Mesothelial cell of epicardium (in vitro differentiated cells): ENCODE measurements at regions not wholly inside any gene's neighbourhood (a gene's known extent, or its start where the extent isn't known, plus 50 kb on each side); places are given as distances from the start of the nearest gene placed in this dataset.
"Not testable (repeated sequence)": the region's sequence is repeated elsewhere in the genome, so short reads cannot be mapped to it uniquely, and the experiment has no call there.

Source experiments
- DNase-seq, 2 experiments: peaks; one replicate each; pipeline ENCODE4 v3.0.0; 2021; ENCODE audit warnings: low spot score in 2 of 2; ENCODE audit not compliant: unreplicated experiment in 2 of 2
- H3K27ac Mint-ChIP-seq: 2 replicates; pipeline ENCODE4 v1.8.0; 2021; ENCODE audit warnings: mixed read lengths
- H3K27me3 Mint-ChIP-seq: 2 replicates; pipeline ENCODE4 v1.8.0; 2021; ENCODE audit warnings: low read depth, mixed read lengths
- H3K36me3 Mint-ChIP-seq: 2 replicates; pipeline ENCODE4 v1.8.0; 2021; ENCODE audit warnings: mixed read lengths
- H3K4me1 Mint-ChIP-seq: 2 replicates; pipeline ENCODE4 v1.8.0; 2021; ENCODE audit warnings: mixed read lengths
- H3K4me3 Mint-ChIP-seq: 2 replicates; pipeline ENCODE4 v1.8.0; 2021; ENCODE audit warnings: mild to moderate bottlenecking, moderate library complexity, mixed read lengths
- H3K9me3 Mint-ChIP-seq: 2 replicates; pipeline ENCODE4 v1.8.0; 2021; ENCODE audit warnings: mixed read lengths
- CTCF ChIP-seq: fragments of 200-600 bp; sonication (generic); IDR thresholded peaks from one replicate; pipeline ENCODE4 v1.5.0; 2021; ENCODE audit warnings: antibody characterized with exemption; ENCODE audit not compliant: unreplicated experiment

GRCh38 chr11:34805937-34806336, 110.2 kb downstream of the APIP start:
- Mint-ChIP-seq H3K27me3 (no peaks in the 10 kb centered on the region), H3K27ac (no peak overlapping the region), H3K9me3 (peaks cover 11% of the 10 kb centered on the region), H3K4me1 (no peaks in the 10 kb centered on the region), H3K4me3 (no peak overlapping the region), H3K36me3 (peaks cover 27% of the 10 kb centered on the region)
- TF ChIP-seq CTCF = no peak
- no peak for DNase-seq

- DNase-seq = no peak
- Mint-ChIP-seq H3K4me3 (no peak overlapping the region), H3K4me1 (peaks cover 2% of the 10 kb centered on the region), H3K27me3 (no peaks in the 10 kb centered on the region), H3K9me3 (peaks cover 3% of the 10 kb centered on the region), H3K36me3 (peaks cover 50% of the 10 kb centered on the region), H3K27ac (no peak overlapping the region)
- TF ChIP-seq CTCF = no peak
Measured at GRCh38 chr11:34799848-34800247, 116.3 kb downstream of the APIP start.

GRCh38 chr11:34798985-34799384, 117.2 kb downstream of the APIP start:
- H3K27me3 Mint-ChIP-seq = no peaks in the 10 kb centered on the region
- H3K4me3 Mint-ChIP-seq = no peak overlapping the region
- H3K27ac Mint-ChIP-seq = no peak overlapping the region
- H3K9me3 Mint-ChIP-seq = peaks cover 7% of the 10 kb centered on the region
- TF ChIP-seq CTCF = no peak
- no peak for DNase-seq
- H3K36me3 Mint-ChIP-seq = peaks cover 54% of the 10 kb centered on the region
- H3K4me1 Mint-ChIP-seq = peaks cover 2% of the 10 kb centered on the region

- H3K9me3 Mint-ChIP-seq, H3K4me3 Mint-ChIP-seq, H3K27me3 Mint-ChIP-seq, H3K4me1 Mint-ChIP-seq, DNase-seq, H3K27ac Mint-ChIP-seq: not testable (repeated sequence)
- H3K36me3 Mint-ChIP-seq = peaks cover 51% of the 10 kb centered on the region
Measured at GRCh38 chr11:34797497-34797896, 118.7 kb downstream of the APIP start.

GRCh38 chr11:34795641-34796040, 120.5 kb downstream of the APIP start:
- Mint-ChIP-seq H3K4me3 (no peak overlapping the region), H3K4me1 (peaks cover 4% of the 10 kb centered on the region), H3K27ac (peak overlapping the region; percentile 55)

GRCh38 chr11:34794696-34795095, 121.5 kb downstream of the APIP start:
- no peak overlapping the region for H3K27ac Mint-ChIP-seq
- no peak for TF ChIP-seq CTCF
- H3K9me3 Mint-ChIP-seq = peaks cover 12% of the 10 kb centered on the region
- no peaks in the 10 kb centered on the region for H3K27me3 Mint-ChIP-seq
- H3K4me3 Mint-ChIP-seq = no peak overlapping the region
- DNase-seq = no peak
- H3K4me1 Mint-ChIP-seq = peaks cover 4% of the 10 kb centered on the region
- peaks cover 50% of the 10 kb centered on the region for H3K36me3 Mint-ChIP-seq

More at GRCh38 chr11:34795641-34796040, 120.5 kb downstream of the APIP start:
- Mint-ChIP-seq H3K36me3 (peaks cover 51% of the 10 kb centered on the region), H3K9me3 (peaks cover 7% of the 10 kb centered on the region), H3K27me3 (no peaks in the 10 kb centered on the region)
- no peak for TF ChIP-seq CTCF
- DNase-seq = no peak
